ENCODE measurements at regions not wholly inside any gene's neighbourhood (a gene's known extent, or its start where the extent isn't known, plus 50 kb on each side); places are given as distances from the start of the nearest gene placed in this dataset.

GRCh38 chr4:11342401-11342800 is 86.3 kb downstream of the HS3ST1 start:
- 79 to 89% (median 86%) methylated on average over 6 of the region's 6 CpGs for WGBS, 5 donors
- DNase-seq, result no peak

GRCh38 chr4:11341337-11342043 is 87.2 kb downstream of the HS3ST1 start:
- H3K27ac ChIP-seq, result no peak overlapping the region
- no peaks in the 10 kb centered on the region for H3K27me3 ChIP-seq (replicated peaks in 1 of 7)
- peaks cover 0 to 24% (median 12%) of the 10 kb centered on the region in 6 donors for H3K4me1 ChIP-seq
- intact Hi-C loops (cut with DNase I; ENCODE audit: low total_unique reads), result no loop called here
- H3K36me3 ChIP-seq, result no peaks in the 10 kb centered on the region
- no peak for DNase-seq
- H3K4me3 ChIP-seq, result no peak overlapping the region
- no peaks in the 10 kb centered on the region for H3K9me3 ChIP-seq
- no peak for TF ChIP-seq POLR2A (IDR thresholded peaks at IDR 0.05)
- no peak for TF ChIP-seq POLR2AphosphoS5 (IDR thresholded peaks at IDR 0.05)
- no peak for TF ChIP-seq CTCF (IDR thresholded peaks at IDR 0.05 in 8 of 11, conservative IDR thresholded peaks at IDR 0.05 in 3 of 11)
- WGBS, 5 donors, result 49 to 67% (median 61%) methylated on average over 6 of the region's 6 CpGs

More at GRCh38 chr4:11342401-11342800, 86.3 kb downstream of the HS3ST1 start:
- TF ChIP-seq POLR2A (IDR thresholded peaks at IDR 0.05) (no peak), POLR2AphosphoS5 (IDR thresholded peaks at IDR 0.05) (no peak), CTCF (IDR thresholded peaks at IDR 0.05 in 8 of 11, conservative IDR thresholded peaks at IDR 0.05 in 3 of 11) (no peak)
- no peaks in the 10 kb centered on the region for H3K9me3 ChIP-seq
- H3K27ac ChIP-seq, result no peak overlapping the region
- H3K27me3 ChIP-seq (replicated peaks in 1 of 7), result no peaks in the 10 kb centered on the region
- H3K4me1 ChIP-seq, result peaks cover 0 to 24% (median 12%) of the 10 kb centered on the region in 6 donors
- H3K36me3 ChIP-seq, result no peaks in the 10 kb centered on the region
- intact Hi-C loops (cut with DNase I; ENCODE audit: low total_unique reads), result no loop called here
- H3K4me3 ChIP-seq, result no peak overlapping the region

GRCh38 chr4:11338956-11339782 is 89.5 kb downstream of the HS3ST1 start:
- H3K9me3 ChIP-seq, result no peaks in the 10 kb centered on the region
- WGBS, 5 donors, result 56 to 63% (median 63%) methylated on average over 5 of the region's 5 CpGs
- H3K27me3 ChIP-seq (replicated peaks in 1 of 7), result no peaks in the 10 kb centered on the region
- H3K4me1 ChIP-seq, result peaks cover 0 to 24% (median 12%) of the 10 kb centered on the region in 6 donors
- DNase-seq, result no peak
- intact Hi-C loops (cut with DNase I; ENCODE audit: low total_unique reads), result no loop called here
- no peak for TF ChIP-seq POLR2A (IDR thresholded peaks at IDR 0.05)
- TF ChIP-seq CTCF (IDR thresholded peaks at IDR 0.05 in 8 of 11, conservative IDR thresholded peaks at IDR 0.05 in 3 of 11), result no peak
- TF ChIP-seq POLR2AphosphoS5 (IDR thresholded peaks at IDR 0.05), result no peak
- no peaks in the 10 kb centered on the region for H3K36me3 ChIP-seq
- H3K4me3 ChIP-seq, result no peak overlapping the region
- no peak overlapping the region for H3K27ac ChIP-seq

GRCh38 chr4:11337287-11337686 is 91.4 kb downstream of the HS3ST1 start:
- intact Hi-C loops (cut with DNase I; ENCODE audit: low total_unique reads), result no loop called here
- Histone ChIP-seq H3K27ac (no peak overlapping the region), H3K36me3 (no peaks in the 10 kb centered on the region), H3K9me3 (no peaks in the 10 kb centered on the region), H3K4me3 (no peak overlapping the region), H3K27me3 (replicated peaks in 1 of 7) (no peaks in the 10 kb centered on the region), H3K4me1 (peaks cover 0 to 24% (median 12%) of the 10 kb centered on the region in 6 donors)
- WGBS, 5 donors, result 24 to 40% (median 38%) methylated on average over 1 of the region's 1 CpG
- DNase-seq, result no peak
- no peak for TF ChIP-seq POLR2AphosphoS5 (IDR thresholded peaks at IDR 0.05)
- TF ChIP-seq POLR2A (IDR thresholded peaks at IDR 0.05), result no peak
- TF ChIP-seq CTCF (IDR thresholded peaks at IDR 0.05 in 8 of 11, conservative IDR thresholded peaks at IDR 0.05 in 3 of 11), result no peak
